Liver (tissue), 8 donors: ENCODE measurements at regions not wholly inside any gene's neighbourhood (a gene's known extent, or its start where the extent isn't known, plus 50 kb on each side); places are given as distances from the start of the nearest gene placed in this dataset.
A peak's percentile ranks its signal among the peaks of the same experiment; 100 is the strongest.

Experiments
- DNase-seq: peaks from one replicate; pipeline ENCODE4 v3.0.0-alpha.2; 2017; ENCODE audit warnings: low spot score
- H3K27ac ChIP-seq, 2 donors: one replicate each; pipeline ENCODE4 v1.7.0; 2013; ENCODE audit warnings: inconsistent platforms in 2 of 2, low read length in 2 of 2, control low read depth in 1 of 2, low read depth in 1 of 2, mild to moderate bottlenecking in 1 of 2
- H3K27me3 ChIP-seq, 4 donors: one replicate each; pipeline versions ENCODE4 v1.6.1 to v1.7.0; 2013; ENCODE audit warnings: low read length in 3 of 4, inconsistent platforms in 1 of 4, mild to moderate bottlenecking in 1 of 4, moderate library complexity in 1 of 4; ENCODE audit not compliant: control insufficient read depth in 4 of 4, insufficient read depth in 4 of 4
- H3K36me3 ChIP-seq, 4 donors: one replicate each; pipeline versions ENCODE4 v1.6.1 to v1.7.0; 2013; ENCODE audit warnings: low read length in 3 of 4, mild to moderate bottlenecking in 3 of 4, low read depth in 1 of 4, moderate library complexity in 1 of 4; ENCODE audit not compliant: control insufficient read depth in 4 of 4, insufficient read depth in 3 of 4
- H3K4me1 ChIP-seq, 4 donors: one replicate each; pipeline versions ENCODE4 v1.6.1 to v1.7.0; 2013; ENCODE audit warnings: low read length in 3 of 4, mild to moderate bottlenecking in 3 of 4, moderate library complexity in 1 of 4; ENCODE audit not compliant: control insufficient read depth in 4 of 4, insufficient read depth in 4 of 4
- H3K4me3 ChIP-seq, 3 donors: one replicate each; pipeline versions ENCODE4 v1.6.1 to v1.7.0; 2013; ENCODE audit warnings: low read length in 3 of 3, control low read depth in 1 of 3, low read depth in 1 of 3, mild to moderate bottlenecking in 1 of 3
- H3K9ac ChIP-seq, 2 donors: one replicate each; pipeline ENCODE4 v1.7.0; 2013; ENCODE audit warnings: low read length in 2 of 2, mild to moderate bottlenecking in 2 of 2, moderate library complexity in 2 of 2, control low read depth in 1 of 2, low read depth in 1 of 2
- H3K9me3 ChIP-seq, 4 donors: one replicate each; pipeline versions ENCODE4 v1.6.1 to v1.7.0; 2013; ENCODE audit warnings: low read length in 3 of 4; ENCODE audit not compliant: control insufficient read depth in 4 of 4
- EGR1 ChIP-seq, 2 donors: IDR thresholded peaks; 2 replicates each; pipeline ENCODE4 v1.6.1; 2016 to 2018; ENCODE audit warnings: antibody characterized with exemption in 2 of 2, low read depth in 2 of 2
- FOXA1 ChIP-seq: IDR thresholded peaks from 2 replicates; pipeline ENCODE4 v1.6.1; 2016; ENCODE audit warnings: antibody characterized with exemption
- FOXA2 ChIP-seq: IDR thresholded peaks from 2 replicates; pipeline ENCODE4 v1.6.1; 2016; ENCODE audit warnings: antibody characterized with exemption
- GABPA ChIP-seq, 2 donors: IDR thresholded peaks in 1 of 2; conservative IDR thresholded peaks in 1 of 2; 2 replicates each; pipeline ENCODE4 v1.6.1; 2016; ENCODE audit warnings: antibody characterized with exemption in 2 of 2, mild to moderate bottlenecking in 1 of 2, moderate library complexity in 1 of 2
- HNF4A ChIP-seq, 2 donors: conservative IDR thresholded peaks; 2 replicates each; pipeline ENCODE4 v1.6.1; 2016; ENCODE audit warnings: antibody characterized with exemption in 2 of 2, mild to moderate bottlenecking in 2 of 2
- HNF4G ChIP-seq: IDR thresholded peaks from 2 replicates; pipeline ENCODE4 v1.6.1; 2016; ENCODE audit warnings: antibody characterized with exemption
- JUND ChIP-seq, 2 donors: IDR thresholded peaks; 2 replicates each; pipeline ENCODE4 v1.6.1; 2016; ENCODE audit warnings: antibody characterized with exemption in 2 of 2
- NR2F2 ChIP-seq: IDR thresholded peaks from 2 replicates; pipeline ENCODE4 v1.6.1; 2016; ENCODE audit warnings: antibody characterized with exemption
- RXRA ChIP-seq, 2 donors: IDR thresholded peaks; 2 replicates each; pipeline ENCODE4 v1.6.1; 2017 to 2018; ENCODE audit warnings: antibody characterized with exemption in 2 of 2, mild to moderate bottlenecking in 1 of 2
- SP1 ChIP-seq: IDR thresholded peaks from 2 replicates; pipeline ENCODE4 v1.6.1; 2018; ENCODE audit warnings: antibody characterized with exemption, mild to moderate bottlenecking
- YY1 ChIP-seq: IDR thresholded peaks from 2 replicates; pipeline ENCODE4 v1.6.1; 2016; ENCODE audit warnings: antibody characterized with exemption, mild to moderate bottlenecking
- WGBS: extraction: QIAGEN DNeasy Blood & Tissue Kit; methylation state at CpG from one replicate; pipeline ENCODE4 v1.1.7; 2013; 5-methylcytosine and 5-hydroxymethylcytosine counted together
- TF ChIP-seq, protein P1 (sequence below): IDR thresholded peaks from 2 replicates; pipeline ENCODE4 v1.6.1; 2016; ENCODE audit warnings: antibody characterized with exemption
- TF ChIP-seq, protein P2 (sequence below): fragments of 150-350 bp; IDR thresholded peaks from 2 replicates; pipeline ENCODE4 v1.5.1; 2017; ENCODE audit warnings: improper control_type of control experiment, low read depth, low read length; ENCODE audit not compliant: missing input control
- donor health status: healthy.
- donor health status: healthy.
- donor health status: healthy.
- donor health status: healthy.
- donor health status: healthy.

DNA sequence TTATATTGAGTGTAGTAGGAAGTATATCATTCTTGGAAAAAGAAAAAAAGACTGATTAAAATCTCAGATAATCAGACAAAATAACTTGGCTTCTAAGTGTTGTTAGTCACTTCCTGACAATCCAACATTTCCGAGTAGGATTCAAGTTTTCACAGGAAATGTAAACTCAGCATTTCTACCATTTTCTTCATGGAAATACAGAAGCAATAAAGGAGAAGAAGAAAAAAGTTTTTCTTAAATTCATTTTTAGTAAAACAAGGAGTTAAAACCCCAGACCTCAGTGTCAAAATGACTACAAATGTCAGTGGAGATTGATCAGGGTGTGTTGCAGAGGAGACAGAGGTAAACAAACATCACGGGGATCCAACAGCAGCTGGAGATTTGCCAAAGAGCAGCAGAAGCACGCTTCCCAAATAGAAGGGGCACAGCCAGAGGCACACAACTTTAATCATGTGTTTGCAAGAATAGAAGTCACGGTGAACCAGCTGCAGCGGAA, 129.3 kb upstream of the FAM9B start:
- Histone ChIP-seq H3K4me1 (no peaks in the 10 kb centered on the region), H3K27me3 (peaks cover 0 to under 1% (median 0%) of the 10 kb centered on the region in 4 donors), H3K36me3 (no peaks in the 10 kb centered on the region), H3K27ac (no peak overlapping the region), H3K9me3 (peaks cover 0 to 4% (median 2%) of the 10 kb centered on the region in 4 donors), H3K4me3 (no peak overlapping the region), H3K9ac (no peak overlapping the region)
- WGBS: 17% methylated on average over 5 of the region's 5 CpGs
- DNase-seq: no peak
- TF ChIP-seq, protein P1, sequence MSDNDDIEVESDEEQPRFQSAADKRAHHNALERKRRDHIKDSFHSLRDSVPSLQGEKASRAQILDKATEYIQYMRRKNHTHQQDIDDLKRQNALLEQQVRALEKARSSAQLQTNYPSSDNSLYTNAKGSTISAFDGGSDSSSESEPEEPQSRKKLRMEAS: peak; percentile 15
- TF ChIP-seq HNF4A (conservative IDR thresholded peaks at IDR 0.05): peak in 1 of 2 donors; percentile 6
- no peak for TF ChIP-seq HNF4G

DNA sequence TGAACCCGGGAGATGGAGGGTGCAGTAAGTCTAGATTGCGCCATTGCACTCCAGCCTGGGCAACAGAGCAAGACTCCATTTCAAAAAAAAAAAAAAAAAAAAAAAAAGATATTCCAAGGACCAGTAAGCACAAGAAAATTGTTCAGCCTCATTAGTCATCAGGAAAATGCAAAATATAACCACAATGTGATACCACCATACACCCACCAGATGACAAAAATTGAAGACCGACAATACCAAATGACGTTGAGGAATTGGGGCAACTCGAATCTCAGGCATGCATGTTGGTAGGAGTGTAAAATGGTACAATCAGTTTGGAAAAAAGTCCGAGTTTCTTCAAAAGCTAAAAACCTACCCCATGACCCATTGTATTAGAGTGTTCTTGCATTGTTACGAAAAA, 130.2 kb upstream of the FAM9B start:
- Histone ChIP-seq H3K27ac (peak overlapping the region in 1 of 2 donors; percentile 14), H3K36me3 (no peaks in the 10 kb centered on the region), H3K9me3 (peaks cover 0 to 4% (median 2%) of the 10 kb centered on the region in 4 donors), H3K4me3 (no peak overlapping the region), H3K27me3 (no peaks in the 10 kb centered on the region), H3K4me1 (no peaks in the 10 kb centered on the region), H3K9ac (no peak overlapping the region)
- WGBS: 73% methylated on average over 7 of the region's 7 CpGs
- TF ChIP-seq FOXA1 (no peak), RXRA (IDR thresholded peaks at IDR 0.05) (no peak), JUND (IDR thresholded peaks at IDR 0.05) (no peak), EGR1 (IDR thresholded peaks at IDR 0.05; ENCODE audit: low read depth in 2 of 2) (no peak)
- TF ChIP-seq, protein P2, sequence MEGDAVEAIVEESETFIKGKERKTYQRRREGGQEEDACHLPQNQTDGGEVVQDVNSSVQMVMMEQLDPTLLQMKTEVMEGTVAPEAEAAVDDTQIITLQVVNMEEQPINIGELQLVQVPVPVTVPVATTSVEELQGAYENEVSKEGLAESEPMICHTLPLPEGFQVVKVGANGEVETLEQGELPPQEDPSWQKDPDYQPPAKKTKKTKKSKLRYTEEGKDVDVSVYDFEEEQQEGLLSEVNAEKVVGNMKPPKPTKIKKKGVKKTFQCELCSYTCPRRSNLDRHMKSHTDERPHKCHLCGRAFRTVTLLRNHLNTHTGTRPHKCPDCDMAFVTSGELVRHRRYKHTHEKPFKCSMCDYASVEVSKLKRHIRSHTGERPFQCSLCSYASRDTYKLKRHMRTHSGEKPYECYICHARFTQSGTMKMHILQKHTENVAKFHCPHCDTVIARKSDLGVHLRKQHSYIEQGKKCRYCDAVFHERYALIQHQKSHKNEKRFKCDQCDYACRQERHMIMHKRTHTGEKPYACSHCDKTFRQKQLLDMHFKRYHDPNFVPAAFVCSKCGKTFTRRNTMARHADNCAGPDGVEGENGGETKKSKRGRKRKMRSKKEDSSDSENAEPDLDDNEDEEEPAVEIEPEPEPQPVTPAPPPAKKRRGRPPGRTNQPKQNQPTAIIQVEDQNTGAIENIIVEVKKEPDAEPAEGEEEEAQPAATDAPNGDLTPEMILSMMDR: no peak
- DNase-seq: no peak

DNA sequence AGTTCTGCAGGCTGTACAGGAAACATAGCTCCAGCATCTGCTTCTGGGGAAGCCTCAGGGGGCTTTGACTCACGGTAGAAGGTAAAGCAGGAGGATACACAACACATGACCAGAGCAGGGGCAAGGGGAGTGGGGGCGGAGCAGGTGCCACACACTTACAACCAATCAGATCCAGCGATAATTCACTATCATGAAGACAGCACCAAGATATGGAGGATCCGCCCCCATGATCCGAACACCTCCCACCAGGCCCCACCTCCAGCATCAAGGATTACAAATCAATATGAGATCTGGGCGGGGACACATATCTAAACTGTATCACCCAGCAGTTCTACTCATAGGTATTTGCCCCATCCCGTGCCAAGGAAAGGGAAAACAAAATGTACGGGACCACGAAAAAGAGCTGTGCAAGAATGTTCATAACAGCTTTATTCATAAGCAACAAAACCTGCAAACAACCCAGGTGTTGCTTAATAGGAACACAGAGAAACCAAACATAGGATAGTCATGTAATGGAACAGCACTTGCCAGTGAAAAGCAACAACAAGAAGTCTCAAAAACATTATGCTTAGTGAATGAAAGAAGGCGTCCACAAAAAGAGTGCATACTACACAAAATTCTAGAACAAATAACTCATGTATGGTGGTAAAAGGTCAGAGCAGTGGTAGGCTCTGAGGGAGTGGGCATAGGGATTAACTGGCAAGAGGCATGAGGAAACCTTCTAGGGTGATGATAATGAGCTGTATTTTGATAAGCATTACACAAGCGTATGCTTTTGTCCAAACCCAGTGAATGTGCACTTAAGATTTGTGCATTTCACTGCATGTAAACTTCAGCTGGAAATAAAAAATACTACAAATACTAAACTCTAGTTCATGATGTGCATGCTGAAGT, 130.9 kb upstream of the FAM9B start:
- Histone ChIP-seq H3K9me3 (peaks cover 0 to 4% (median 2%) of the 10 kb centered on the region in 4 donors), H3K9ac (no peak overlapping the region), H3K27me3 (no peaks in the 10 kb centered on the region), H3K27ac (peak overlapping the region in 1 of 2 donors; percentile 14), H3K4me1 (no peaks in the 10 kb centered on the region), H3K4me3 (no peak overlapping the region), H3K36me3 (no peaks in the 10 kb centered on the region)
- 47% methylated on average over 11 of the region's 11 CpGs for WGBS
- no peak for DNase-seq
- TF ChIP-seq, protein P2: no peak
- TF ChIP-seq SP1: peak; percentile 14
- no peak for TF ChIP-seq FOXA2
- TF ChIP-seq YY1: peak; percentile 16
- no peak for TF ChIP-seq HNF4A (conservative IDR thresholded peaks at IDR 0.05)
- no peak for TF ChIP-seq NR2F2
- no peak for TF ChIP-seq GABPA (IDR thresholded peaks at IDR 0.05 in 1 of 2, conservative IDR thresholded peaks at IDR 0.05 in 1 of 2)
